Astrocyte (in vitro differentiated cells and primary cell): ENCODE measurements at regions not wholly inside any gene's neighbourhood (a gene's known extent, or its start where the extent isn't known, plus 50 kb on each side); places are given as distances from the start of the nearest gene placed in this dataset.

Experiments
- EZH2 ChIP-seq: IDR thresholded peaks from 2 replicates; pipeline ENCODE4 v1.6.1; 2012; ENCODE audit warnings: mild to moderate bottlenecking, low read length, inconsistent platforms; ENCODE audit not compliant: insufficient read depth
- TF ChIP-seq, protein P1 (sequence below): IDR thresholded peaks from 2 replicates; pipeline ENCODE4 v1.5.1; 2011; ENCODE audit warnings: low read depth, mild to moderate bottlenecking, inconsistent platforms, low read length, moderate library complexity; ENCODE audit not compliant: insufficient read depth

DNA sequence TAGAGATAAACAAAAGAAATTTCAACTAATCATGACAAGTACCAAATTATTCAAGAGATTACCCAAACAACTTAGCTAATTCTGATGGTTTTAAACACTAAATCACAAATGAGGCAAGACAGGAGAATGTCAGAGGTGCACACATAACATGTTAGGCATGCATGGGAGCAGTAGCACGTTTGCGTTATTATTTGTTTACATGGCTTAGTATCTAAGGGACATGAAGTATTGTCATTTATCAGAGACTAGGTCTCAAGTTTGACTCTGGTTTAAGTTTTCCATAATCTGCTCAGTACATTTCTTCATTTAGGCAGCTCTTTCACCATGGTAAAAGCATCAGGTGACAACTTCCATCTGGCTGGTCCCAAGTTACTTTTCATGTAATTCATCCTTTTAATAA lies 244.1 kb upstream of the TNC start:
- TF ChIP-seq, protein P1, sequence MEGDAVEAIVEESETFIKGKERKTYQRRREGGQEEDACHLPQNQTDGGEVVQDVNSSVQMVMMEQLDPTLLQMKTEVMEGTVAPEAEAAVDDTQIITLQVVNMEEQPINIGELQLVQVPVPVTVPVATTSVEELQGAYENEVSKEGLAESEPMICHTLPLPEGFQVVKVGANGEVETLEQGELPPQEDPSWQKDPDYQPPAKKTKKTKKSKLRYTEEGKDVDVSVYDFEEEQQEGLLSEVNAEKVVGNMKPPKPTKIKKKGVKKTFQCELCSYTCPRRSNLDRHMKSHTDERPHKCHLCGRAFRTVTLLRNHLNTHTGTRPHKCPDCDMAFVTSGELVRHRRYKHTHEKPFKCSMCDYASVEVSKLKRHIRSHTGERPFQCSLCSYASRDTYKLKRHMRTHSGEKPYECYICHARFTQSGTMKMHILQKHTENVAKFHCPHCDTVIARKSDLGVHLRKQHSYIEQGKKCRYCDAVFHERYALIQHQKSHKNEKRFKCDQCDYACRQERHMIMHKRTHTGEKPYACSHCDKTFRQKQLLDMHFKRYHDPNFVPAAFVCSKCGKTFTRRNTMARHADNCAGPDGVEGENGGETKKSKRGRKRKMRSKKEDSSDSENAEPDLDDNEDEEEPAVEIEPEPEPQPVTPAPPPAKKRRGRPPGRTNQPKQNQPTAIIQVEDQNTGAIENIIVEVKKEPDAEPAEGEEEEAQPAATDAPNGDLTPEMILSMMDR, result no peak
- TF ChIP-seq EZH2, result no peak
